Large intestine (tissue), 3 donors: ENCODE measurements at regions not wholly inside any gene's neighbourhood (a gene's known extent, or its start where the extent isn't known, plus 50 kb on each side); places are given as distances from the start of the nearest gene placed in this dataset.
"Not testable (repeated sequence)": the region's sequence is repeated elsewhere in the genome, so short reads cannot be mapped to it uniquely, and the experiment has no call there.

Experiments used
- DNase-seq, 2 donors: peaks; one replicate each; pipeline versions ENCODE4 v3.0.0 to v3.0.0-alpha.2; 2013
- H3K27ac ChIP-seq: one replicate; pipeline ENCODE4 v1.5.1; 2013; ENCODE audit warnings: low read length
- H3K27me3 ChIP-seq: 2 replicates; pipeline ENCODE4 v1.6.1; 2013; ENCODE audit warnings: low read length; ENCODE audit not compliant: control insufficient read depth, insufficient read depth
- H3K36me3 ChIP-seq: 2 replicates; pipeline ENCODE4 v1.6.1; 2013; ENCODE audit warnings: low read length; ENCODE audit not compliant: control insufficient read depth, insufficient read depth
- H3K4me1 ChIP-seq: one replicate; pipeline ENCODE4 v1.6.1; 2013; ENCODE audit warnings: low read length; ENCODE audit not compliant: control insufficient read depth, insufficient read depth
- H3K4me3 ChIP-seq: one replicate; pipeline ENCODE4 v1.5.1; 2013; ENCODE audit warnings: low read length
- H3K9me3 ChIP-seq: one replicate; pipeline ENCODE4 v1.6.1; 2013; ENCODE audit warnings: mild to moderate bottlenecking, low read depth, low read length, moderate library complexity; ENCODE audit not compliant: control insufficient read depth
- WGBS: methylation state at CpG from one replicate; pipeline ENCODE4 v1.1.5; 2013; ENCODE audit warnings: low lambda C conversion rate; ENCODE audit not compliant: insufficient coverage; 5-methylcytosine and 5-hydroxymethylcytosine counted together

GRCh38 chr2:240383871-240384700 is 51.4 kb upstream of the GPC1 start:
- Histone ChIP-seq H3K4me3 (no peak overlapping the region), H3K36me3 (no peaks in the 10 kb centered on the region), H3K4me1 (no peaks in the 10 kb centered on the region), H3K27me3 (no peaks in the 10 kb centered on the region), H3K9me3 (no peaks in the 10 kb centered on the region), H3K27ac (no peak overlapping the region)
- WGBS = no CpG with 5 or more reads among the region's 29 CpGs
- DNase-seq = no peak

- DNase-seq = no peak
- no peak overlapping the region for H3K4me3 ChIP-seq
- WGBS = no CpG with 5 or more reads among the region's 15 CpGs
These were observed 50.6 kb upstream of the GPC1 start for GRCh38 chr2:240384711-240385450.

GRCh38 chr2:240385451-240386161 is 49.9 kb upstream of the GPC1 start:
- not testable (repeated sequence) for H3K4me3 ChIP-seq

More at GRCh38 chr2:240384711-240385450, 50.6 kb upstream of the GPC1 start:
- H3K36me3 ChIP-seq = no peaks in the 10 kb centered on the region
- no peaks in the 10 kb centered on the region for H3K4me1 ChIP-seq
- no peak overlapping the region for H3K27ac ChIP-seq
- H3K9me3 ChIP-seq = no peaks in the 10 kb centered on the region
- H3K27me3 ChIP-seq = no peaks in the 10 kb centered on the region

More at GRCh38 chr2:240385451-240386161, 49.9 kb upstream of the GPC1 start:
- H3K9me3 ChIP-seq, DNase-seq, H3K36me3 ChIP-seq, H3K4me1 ChIP-seq, H3K27ac ChIP-seq, H3K27me3 ChIP-seq: not testable (repeated sequence)
- WGBS = no CpG with 5 or more reads among the region's 3 CpGs
